Vagina (tissue), 2 donors: ENCODE measurements at regions not wholly inside any gene's neighbourhood (a gene's known extent, or its start where the extent isn't known, plus 50 kb on each side); places are given as distances from the start of the nearest gene placed in this dataset.
"Not testable (repeated sequence)": the region's sequence is repeated elsewhere in the genome, so short reads cannot be mapped to it uniquely, and the experiment has no call there.

Experiments used
- DNase-seq, 2 donors: peaks; one replicate each; pipeline ENCODE4 v3.0.0-alpha.2; 2017; ENCODE audit errors: extremely low spot score in 2 of 2
- H3K27ac ChIP-seq: fragments of 200-600 bp; sonication (generic); one replicate; pipeline ENCODE4 v1.5.1; 2019
- H3K27me3 ChIP-seq: fragments of 200-600 bp; sonication (generic); one replicate; pipeline ENCODE4 v1.5.1; 2019
- H3K36me3 ChIP-seq, 2 donors: fragments of 200-600 bp; sonication (generic); one replicate each; pipeline ENCODE4 v1.5.1; 2017 to 2019
- H3K4me1 ChIP-seq: fragments of 200-600 bp; sonication (generic); one replicate; pipeline ENCODE4 v1.5.1; 2019
- H3K4me3 ChIP-seq, 2 donors: fragments of 200-600 bp; sonication (generic); 1 replicate in 1 of 2; 2 replicates in 1 of 2; pipeline ENCODE4 v1.5.1; 2016 to 2019
- H3K9me3 ChIP-seq: fragments of 200-600 bp; sonication (generic); one replicate; pipeline ENCODE4 v1.5.1; 2019
- CTCF ChIP-seq, 3 experiments: fragments of 450-650 bp in 2 of 3; fragments of 200-600 bp in 1 of 3; sonication (generic) in 1 of 3; IDR thresholded peaks; one replicate each; pipeline ENCODE4 v1.5.1; 2017 to 2019; ENCODE audit warnings: antibody characterized with exemption in 3 of 3, mild to moderate bottlenecking in 2 of 3, moderate library complexity in 2 of 3
- POLR2A ChIP-seq, 2 donors: fragments of 450-650 bp; IDR thresholded peaks; one replicate each; pipeline ENCODE4 v1.6.1; 2017; ENCODE audit warnings: antibody characterized with exemption in 2 of 2, mild to moderate bottlenecking in 2 of 2, moderate library complexity in 2 of 2
- POLR2AphosphoS5 ChIP-seq, 2 donors: sonication (generic); formaldehyde crosslinking; IDR thresholded peaks; one replicate each; pipeline ENCODE4 v1.9.0; 2017; ENCODE audit warnings: antibody characterized with exemption in 2 of 2, mild to moderate bottlenecking in 2 of 2, low read depth in 1 of 2; ENCODE audit not compliant: insufficient read depth in 1 of 2
- intact Hi-C: fragments of 100-400 bp; cut with DNase I; formaldehyde crosslinking; loops from one replicate; pipeline ENCODE4 v1.15.1; 2023

GRCh38 chr1:65615859-65616258 lies 176.8 kb upstream of the PDE4B start:
- DNase-seq: no peak
- H3K27ac ChIP-seq: no peak overlapping the region
- H3K4me1 ChIP-seq: no peaks in the 10 kb centered on the region
- no peak overlapping the region for H3K4me3 ChIP-seq
- intact Hi-C loops: no loop called here
- H3K27me3 ChIP-seq: no peaks in the 10 kb centered on the region
- no peaks in the 10 kb centered on the region for H3K36me3 ChIP-seq
- no peaks in the 10 kb centered on the region for H3K9me3 ChIP-seq
- no peak for TF ChIP-seq POLR2A (IDR thresholded peaks at IDR 0.05)
- no peak for TF ChIP-seq CTCF (IDR thresholded peaks at IDR 0.05)
- no peak for TF ChIP-seq POLR2AphosphoS5 (IDR thresholded peaks at IDR 0.05; ENCODE audit: insufficient read depth in 1 of 2, low read depth in 1 of 2)

- H3K27me3 ChIP-seq, H3K4me1 ChIP-seq, DNase-seq, H3K9me3 ChIP-seq, H3K36me3 ChIP-seq, H3K4me3 ChIP-seq, intact Hi-C loops, H3K27ac ChIP-seq: not testable (repeated sequence)
Measured at GRCh38 chr1:65621721-65622120, 171.0 kb upstream of the PDE4B start.

- Histone ChIP-seq H3K36me3 (no peaks in the 10 kb centered on the region), H3K4me3 (no peak overlapping the region), H3K9me3 (no peaks in the 10 kb centered on the region), H3K4me1 (no peaks in the 10 kb centered on the region), H3K27me3 (no peaks in the 10 kb centered on the region), H3K27ac (no peak overlapping the region)
- no peak for DNase-seq
- intact Hi-C loops: no loop called here
- TF ChIP-seq CTCF (IDR thresholded peaks at IDR 0.05) (no peak), POLR2AphosphoS5 (IDR thresholded peaks at IDR 0.05; ENCODE audit: insufficient read depth in 1 of 2, low read depth in 1 of 2) (no peak), POLR2A (IDR thresholded peaks at IDR 0.05) (no peak)
Measured at GRCh38 chr1:65623895-65624294, 168.8 kb upstream of the PDE4B start.

GRCh38 chr1:65625528-65625927 lies 167.2 kb upstream of the PDE4B start:
- intact Hi-C loops: no loop called here
- Histone ChIP-seq H3K4me3 (no peak overlapping the region), H3K36me3 (no peaks in the 10 kb centered on the region), H3K9me3 (no peaks in the 10 kb centered on the region), H3K27ac (no peak overlapping the region), H3K27me3 (no peaks in the 10 kb centered on the region), H3K4me1 (no peaks in the 10 kb centered on the region)
- DNase-seq: no peak
- no peak for TF ChIP-seq POLR2A (IDR thresholded peaks at IDR 0.05)
- TF ChIP-seq CTCF (IDR thresholded peaks at IDR 0.05): no peak
- no peak for TF ChIP-seq POLR2AphosphoS5 (IDR thresholded peaks at IDR 0.05; ENCODE audit: insufficient read depth in 1 of 2, low read depth in 1 of 2)

- no peak for TF ChIP-seq POLR2AphosphoS5 (IDR thresholded peaks at IDR 0.05; ENCODE audit: insufficient read depth in 1 of 2, low read depth in 1 of 2)
- no peak for TF ChIP-seq CTCF (IDR thresholded peaks at IDR 0.05)
- no peak for TF ChIP-seq POLR2A (IDR thresholded peaks at IDR 0.05)
- DNase-seq: no peak
- no peaks in the 10 kb centered on the region for H3K27me3 ChIP-seq
- no peak overlapping the region for H3K27ac ChIP-seq
- intact Hi-C loops: no loop called here
- H3K9me3 ChIP-seq: no peaks in the 10 kb centered on the region
- H3K4me3 ChIP-seq: no peak overlapping the region
- no peaks in the 10 kb centered on the region for H3K36me3 ChIP-seq
- H3K4me1 ChIP-seq: no peaks in the 10 kb centered on the region
Measured at GRCh38 chr1:65626003-65626402, 166.7 kb upstream of the PDE4B start.

- intact Hi-C loops: no loop called here
- H3K27ac ChIP-seq: no peak overlapping the region
- no peaks in the 10 kb centered on the region for H3K27me3 ChIP-seq
- no peak overlapping the region for H3K4me3 ChIP-seq
- H3K36me3 ChIP-seq: no peaks in the 10 kb centered on the region
- TF ChIP-seq CTCF (IDR thresholded peaks at IDR 0.05) (no peak), POLR2A (IDR thresholded peaks at IDR 0.05) (no peak), POLR2AphosphoS5 (IDR thresholded peaks at IDR 0.05; ENCODE audit: insufficient read depth in 1 of 2, low read depth in 1 of 2) (no peak)
- H3K4me1 ChIP-seq: no peaks in the 10 kb centered on the region
- H3K9me3 ChIP-seq: no peaks in the 10 kb centered on the region
- DNase-seq: no peak
Measured at GRCh38 chr1:65629788-65630187, 162.9 kb upstream of the PDE4B start.
